OCI-LY3 (cell line): ENCODE measurements at regions not wholly inside any gene's neighbourhood (a gene's known extent, or its start where the extent isn't known, plus 50 kb on each side); places are given as distances from the start of the nearest gene placed in this dataset.

Experiments
- H2AFZ ChIP-seq: fragments of 200-600, 300-600 bp; shearing (Covaris generic); 2 replicates; pipeline ENCODE4 v1.6.0; 2014; ENCODE audit warnings: antibody characterized with exemption, low read depth, low read length
- H3K27ac ChIP-seq: fragments of 200-600, 300-600 bp; sonication (generic); 2 replicates; pipeline ENCODE4 v1.5.1; 2014; ENCODE audit warnings: mild to moderate bottlenecking, low read length, moderate library complexity, mixed read lengths
- H3K27me3 ChIP-seq: fragments of 200-600, 300-600 bp; sonication (generic); 2 replicates; pipeline ENCODE4 v1.6.1; 2014; ENCODE audit warnings: low read depth, low read length, mixed read lengths
- H3K36me3 ChIP-seq: fragments of 200-600, 300-600 bp; sonication (generic); replicated peaks from 2 replicates; pipeline ENCODE3; 2014; ENCODE audit warnings: low read depth, low read length, mixed read lengths
- H3K4me1 ChIP-seq: fragments of 300-600, 200-600 bp; sonication (generic); 2 replicates; pipeline ENCODE4 v1.6.1; 2014; ENCODE audit warnings: low read length, mixed read lengths
- H3K4me2 ChIP-seq: fragments of 200-600, 300-600 bp; sonication (generic); 2 replicates; pipeline ENCODE4 v1.6.1; 2014; ENCODE audit warnings: low read length, mixed read lengths
- H3K4me3 ChIP-seq: fragments of 300-600, 200-600 bp; sonication (generic); 2 replicates; pipeline ENCODE4 v1.5.1; 2014; ENCODE audit warnings: antibody characterized with exemption, mild to moderate bottlenecking, low read length, moderate library complexity
- H3K79me2 ChIP-seq: fragments of 300-600, 200-600 bp; shearing (Covaris generic); 2 replicates; pipeline ENCODE4 v1.6.1; 2014; ENCODE audit warnings: mild to moderate bottlenecking, low read length, mixed read lengths
- H3K9ac ChIP-seq: fragments of 300-600, 200-600 bp; shearing (Covaris generic); 2 replicates; pipeline ENCODE4 v1.6.0; 2014; ENCODE audit warnings: mild to moderate bottlenecking, low read length, moderate library complexity
- H3K9me3 ChIP-seq: fragments of 200-600, 300-600 bp; shearing (Covaris generic); 2 replicates; pipeline ENCODE4 v1.6.1; 2014; ENCODE audit warnings: low read length, mixed read lengths; ENCODE audit not compliant: insufficient read depth
- H4K20me1 ChIP-seq: fragments of 200-600, 300-600 bp; sonication (generic); 2 replicates; pipeline ENCODE4 v1.6.1; 2016; ENCODE audit warnings: low read length, mixed read lengths; ENCODE audit not compliant: insufficient read depth
- EZH2phosphoT487 ChIP-seq: fragments of 200-600 bp; shearing (Covaris generic); IDR thresholded peaks from 2 replicates; pipeline ENCODE4 v1.6.1; 2018; ENCODE audit warnings: antibody characterized with exemption, mixed run types, low read depth
- TF ChIP-seq, protein P1 (sequence below): fragments of 200-600, 300-600 bp; sonication (generic); IDR thresholded peaks from 2 replicates; pipeline ENCODE4 v1.5.1; 2014; ENCODE audit warnings: antibody characterized with exemption, low read length, low read depth

DNA sequence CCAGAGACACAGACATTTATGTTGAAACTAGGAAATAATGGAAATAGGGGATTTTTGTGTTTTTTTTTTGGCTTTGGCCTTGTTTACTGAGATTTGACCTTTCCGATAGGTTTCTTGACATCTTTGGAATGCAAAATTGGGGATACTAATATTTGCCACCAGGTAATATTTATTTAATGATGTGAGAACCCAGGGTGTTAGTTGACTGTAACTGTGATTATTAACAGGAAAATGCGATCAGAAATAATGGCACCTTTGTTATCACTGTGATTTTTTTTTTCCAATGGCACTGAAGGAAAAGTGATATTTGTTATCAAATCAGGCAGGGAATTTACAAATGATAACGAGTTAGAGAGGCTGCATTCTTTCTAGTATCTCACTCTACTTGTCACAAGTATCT, 330.5 kb downstream of the SOX4 start:
- H3K36me3 ChIP-seq, result no peaks in the 10 kb centered on the region
- no peak overlapping the region for H3K4me3 ChIP-seq
- no peak overlapping the region for H3K9ac ChIP-seq
- H3K27me3 ChIP-seq, result no peaks in the 10 kb centered on the region
- no peak overlapping the region for H3K4me2 ChIP-seq
- no peaks in the 10 kb centered on the region for H3K79me2 ChIP-seq
- H4K20me1 ChIP-seq, result no peaks in the 10 kb centered on the region
- TF ChIP-seq EZH2phosphoT487, result no peak
- TF ChIP-seq, protein P1, sequence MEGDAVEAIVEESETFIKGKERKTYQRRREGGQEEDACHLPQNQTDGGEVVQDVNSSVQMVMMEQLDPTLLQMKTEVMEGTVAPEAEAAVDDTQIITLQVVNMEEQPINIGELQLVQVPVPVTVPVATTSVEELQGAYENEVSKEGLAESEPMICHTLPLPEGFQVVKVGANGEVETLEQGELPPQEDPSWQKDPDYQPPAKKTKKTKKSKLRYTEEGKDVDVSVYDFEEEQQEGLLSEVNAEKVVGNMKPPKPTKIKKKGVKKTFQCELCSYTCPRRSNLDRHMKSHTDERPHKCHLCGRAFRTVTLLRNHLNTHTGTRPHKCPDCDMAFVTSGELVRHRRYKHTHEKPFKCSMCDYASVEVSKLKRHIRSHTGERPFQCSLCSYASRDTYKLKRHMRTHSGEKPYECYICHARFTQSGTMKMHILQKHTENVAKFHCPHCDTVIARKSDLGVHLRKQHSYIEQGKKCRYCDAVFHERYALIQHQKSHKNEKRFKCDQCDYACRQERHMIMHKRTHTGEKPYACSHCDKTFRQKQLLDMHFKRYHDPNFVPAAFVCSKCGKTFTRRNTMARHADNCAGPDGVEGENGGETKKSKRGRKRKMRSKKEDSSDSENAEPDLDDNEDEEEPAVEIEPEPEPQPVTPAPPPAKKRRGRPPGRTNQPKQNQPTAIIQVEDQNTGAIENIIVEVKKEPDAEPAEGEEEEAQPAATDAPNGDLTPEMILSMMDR, result no peak
- no peak overlapping the region for H3K27ac ChIP-seq
- H3K4me1 ChIP-seq, result no peaks in the 10 kb centered on the region
- H3K9me3 ChIP-seq, result no peaks in the 10 kb centered on the region
- H2AFZ ChIP-seq, result no peak overlapping the region

DNA sequence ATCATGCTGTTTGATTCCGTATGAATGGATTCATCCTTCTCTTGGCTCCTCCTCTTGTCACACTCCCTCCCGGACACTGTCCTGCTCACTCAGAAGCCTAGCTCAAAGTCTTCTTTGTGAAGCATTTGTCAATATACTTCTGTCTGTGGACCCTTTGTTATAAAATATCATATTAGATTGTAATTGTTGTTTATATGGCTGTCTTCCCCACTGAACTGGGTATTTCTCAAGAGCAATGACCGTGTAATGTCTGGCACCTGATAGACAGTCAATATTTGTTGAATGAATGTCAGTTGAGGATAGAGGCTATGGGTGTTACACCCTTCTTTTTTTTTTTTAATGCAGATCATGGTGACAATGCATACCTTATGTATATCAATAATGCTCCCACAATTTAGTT, 335.3 kb downstream of the SOX4 start:
- Histone ChIP-seq H3K27ac (no peak overlapping the region), H3K79me2 (no peaks in the 10 kb centered on the region), H4K20me1 (no peaks in the 10 kb centered on the region), H3K9ac (no peak overlapping the region), H3K4me1 (no peaks in the 10 kb centered on the region), H3K4me3 (no peak overlapping the region), H3K9me3 (no peaks in the 10 kb centered on the region), H3K27me3 (no peaks in the 10 kb centered on the region), H3K36me3 (no peaks in the 10 kb centered on the region), H2AFZ (no peak overlapping the region), H3K4me2 (no peak overlapping the region)
- TF ChIP-seq, protein P1, result no peak
- no peak for TF ChIP-seq EZH2phosphoT487

DNA sequence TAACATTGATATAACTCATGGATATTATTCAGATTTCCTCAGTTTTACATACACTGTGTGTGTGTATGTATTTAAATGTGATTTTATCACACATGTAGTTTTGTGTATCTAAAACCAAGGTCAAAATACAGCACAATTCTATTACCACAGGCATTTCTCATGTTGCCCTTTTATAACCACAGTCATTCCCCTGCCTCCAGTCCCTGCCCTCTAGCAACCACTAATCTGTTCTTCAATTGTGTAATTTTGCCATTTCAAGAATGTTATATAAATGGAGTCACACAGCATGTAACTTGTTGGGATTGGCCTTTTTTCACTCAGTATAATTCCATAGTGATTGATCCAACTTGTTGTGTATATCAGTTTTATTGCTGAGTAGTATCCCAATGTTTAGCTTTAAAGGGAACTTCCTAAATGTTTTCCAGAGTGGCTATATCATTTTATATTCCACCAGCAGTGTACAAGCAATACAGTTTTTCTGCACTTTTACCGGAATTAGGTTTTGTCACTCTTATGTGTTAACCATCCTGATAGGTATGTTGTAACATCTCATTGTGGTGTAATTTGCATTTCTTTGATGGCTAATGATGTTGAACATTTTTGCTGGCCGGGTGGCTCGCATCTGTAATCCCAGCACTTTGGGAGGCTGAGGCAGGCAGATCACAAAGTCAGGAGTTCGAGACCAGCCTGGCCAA, 338.2 kb downstream of the SOX4 start:
- Histone ChIP-seq H3K27ac (no peak overlapping the region), H4K20me1 (no peaks in the 10 kb centered on the region), H3K9me3 (no peaks in the 10 kb centered on the region), H3K4me3 (no peak overlapping the region), H3K36me3 (no peaks in the 10 kb centered on the region), H3K4me2 (no peak overlapping the region), H3K4me1 (no peaks in the 10 kb centered on the region), H2AFZ (no peak overlapping the region), H3K9ac (no peak overlapping the region), H3K27me3 (no peaks in the 10 kb centered on the region), H3K79me2 (no peaks in the 10 kb centered on the region)
- no peak for TF ChIP-seq EZH2phosphoT487
- TF ChIP-seq, protein P1, result no peak

DNA sequence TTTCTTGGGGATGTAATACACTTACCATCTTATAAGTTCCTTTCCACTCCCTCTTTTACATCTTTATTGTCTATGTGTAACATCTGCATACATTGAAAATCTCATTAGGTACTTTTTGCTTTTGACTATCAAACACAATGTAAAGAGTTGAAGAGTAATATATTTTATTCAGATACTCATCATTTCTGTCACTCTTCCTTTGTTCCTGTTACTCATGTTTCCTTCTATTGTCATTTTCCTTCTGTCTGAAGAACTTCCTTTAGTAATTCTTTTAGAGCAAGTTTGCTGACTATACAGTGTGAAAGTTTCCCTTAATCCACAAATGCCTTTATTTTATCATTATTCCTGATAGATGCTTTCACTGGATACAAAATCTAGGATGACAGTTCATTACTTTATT, 339.8 kb downstream of the SOX4 start:
- Histone ChIP-seq H3K4me3 (no peak overlapping the region), H3K27ac (no peak overlapping the region), H3K79me2 (no peaks in the 10 kb centered on the region), H2AFZ (no peak overlapping the region), H4K20me1 (no peaks in the 10 kb centered on the region), H3K4me2 (no peak overlapping the region), H3K27me3 (no peaks in the 10 kb centered on the region), H3K36me3 (no peaks in the 10 kb centered on the region), H3K9me3 (no peaks in the 10 kb centered on the region), H3K9ac (no peak overlapping the region), H3K4me1 (no peaks in the 10 kb centered on the region)
- TF ChIP-seq, protein P1, result no peak
- TF ChIP-seq EZH2phosphoT487, result no peak
